Testis (tissue), 2 donors: ENCODE measurements at regions not wholly inside any gene's neighbourhood (a gene's known extent, or its start where the extent isn't known, plus 50 kb on each side); places are given as distances from the start of the nearest gene placed in this dataset.
"Not testable (repeated sequence)": the region's sequence is repeated elsewhere in the genome, so short reads cannot be mapped to it uniquely, and the experiment has no call there.

Experiments used
- DNase-seq: peaks from one replicate; pipeline ENCODE4 v3.0.0-alpha.2; 2019
- H3K27ac ChIP-seq, 2 donors: fragments of 200-600 bp; sonication (generic); one replicate each; pipeline ENCODE4 v1.5.1; 2019
- H3K27me3 ChIP-seq: fragments of 200-600 bp; sonication (generic); one replicate; pipeline ENCODE4 v1.5.1; 2019
- H3K36me3 ChIP-seq: fragments of 200-600 bp; sonication (generic); one replicate; pipeline ENCODE4 v1.5.1; 2017; ENCODE audit warnings: low read depth; ENCODE audit errors: missing control alignments
- H3K4me1 ChIP-seq: fragments of 200-600 bp; sonication (generic); one replicate; pipeline ENCODE4 v1.5.1; 2019
- H3K4me3 ChIP-seq, 2 donors: fragments of 200-600 bp; sonication (generic); one replicate each; pipeline ENCODE4 v1.5.1; 2017 to 2019
- H3K9me3 ChIP-seq: fragments of 200-600 bp; sonication (generic); one replicate; pipeline ENCODE4 v1.5.1; 2017
- CTCF ChIP-seq, 3 experiments: fragments of 450-650 bp in 2 of 3; fragments of 200-600 bp in 1 of 3; sonication (generic) in 1 of 3; IDR thresholded peaks; one replicate each; pipeline ENCODE4 v1.5.1; 2016 to 2019; ENCODE audit warnings: antibody characterized with exemption in 3 of 3, mild to moderate bottlenecking in 2 of 3, moderate library complexity in 1 of 3
- POLR2A ChIP-seq: fragments of 450-650 bp; IDR thresholded peaks from one replicate; pipeline ENCODE4 v1.6.1; 2017; ENCODE audit warnings: antibody characterized with exemption, mild to moderate bottlenecking, moderate library complexity
- WGBS, 2 donors: methylation state at CpG; one replicate each; pipeline ENCODE4 v1.1.5; 2018; 5-methylcytosine and 5-hydroxymethylcytosine counted together
- intact Hi-C: fragments of 100-400 bp; cut with DNase I; formaldehyde crosslinking; loops from one replicate; pipeline ENCODE4 v1.15.1; 2023; ENCODE audit warnings: low total_unique reads

- H3K36me3 ChIP-seq, H3K4me1 ChIP-seq, H3K4me3 ChIP-seq, H3K27ac ChIP-seq, H3K27me3 ChIP-seq, H3K9me3 ChIP-seq, intact Hi-C loops, DNase-seq: not testable (repeated sequence)
- WGBS, 2 donors: 94 to 98% methylated on average over 8 to 9 of the region's 9 CpGs
These were observed 318.4 kb downstream of the ZFHX3 start for GRCh38 chr16:72729552-72729951.

GRCh38 chr16:72728516-72728915 is 319.4 kb downstream of the ZFHX3 start:
- TF ChIP-seq CTCF (IDR thresholded peaks at IDR 0.05) (no peak), POLR2A (no peak)

GRCh38 chr16:72727565-72727964 is 320.4 kb downstream of the ZFHX3 start:
- H3K4me3 ChIP-seq: no peak overlapping the region
- no peak for DNase-seq
- no peaks in the 10 kb centered on the region for H3K9me3 ChIP-seq
- H3K27ac ChIP-seq: no peak overlapping the region
- intact Hi-C loops: no loop called here
- no peaks in the 10 kb centered on the region for H3K36me3 ChIP-seq
- TF ChIP-seq CTCF (IDR thresholded peaks at IDR 0.05) (no peak), POLR2A (no peak)
- H3K27me3 ChIP-seq: no peaks in the 10 kb centered on the region
- 96 to 98% methylated on average over 1 of the region's 1 CpG for WGBS, 2 donors
- H3K4me1 ChIP-seq: no peaks in the 10 kb centered on the region

More at GRCh38 chr16:72728516-72728915, 319.4 kb downstream of the ZFHX3 start:
- intact Hi-C loops: no loop called here
- no peak overlapping the region for H3K4me3 ChIP-seq
- DNase-seq: no peak
- H3K9me3 ChIP-seq: no peaks in the 10 kb centered on the region
- no peaks in the 10 kb centered on the region for H3K27me3 ChIP-seq
- H3K4me1 ChIP-seq: no peaks in the 10 kb centered on the region
- no peak overlapping the region for H3K27ac ChIP-seq
- H3K36me3 ChIP-seq: no peaks in the 10 kb centered on the region
- WGBS, 2 donors: 96 to 98% methylated on average over 11 of the region's 11 CpGs

- Histone ChIP-seq H3K27me3 (no peaks in the 10 kb centered on the region), H3K36me3 (no peaks in the 10 kb centered on the region), H3K27ac (no peak overlapping the region), H3K4me3 (no peak overlapping the region), H3K4me1 (no peaks in the 10 kb centered on the region), H3K9me3 (no peaks in the 10 kb centered on the region)
- WGBS, 2 donors: 94 to 98% methylated on average over 2 of the region's 2 CpGs
- DNase-seq: no peak
- TF ChIP-seq CTCF (IDR thresholded peaks at IDR 0.05): no peak
- no peak for TF ChIP-seq POLR2A
- intact Hi-C loops: no loop called here
These were observed 322.3 kb downstream of the ZFHX3 start for GRCh38 chr16:72725643-72726042.

- intact Hi-C loops: no loop called here
- Histone ChIP-seq H3K36me3 (no peaks in the 10 kb centered on the region), H3K4me1 (no peaks in the 10 kb centered on the region), H3K9me3 (no peaks in the 10 kb centered on the region), H3K27me3 (no peaks in the 10 kb centered on the region), H3K27ac (no peak overlapping the region), H3K4me3 (no peak overlapping the region)
- DNase-seq: no peak
- WGBS, 2 donors: 87 to 91% methylated on average over 4 of the region's 4 CpGs
- TF ChIP-seq POLR2A (no peak), CTCF (IDR thresholded peaks at IDR 0.05) (no peak)
These were observed 324.1 kb downstream of the ZFHX3 start for GRCh38 chr16:72723781-72724180.
